Motor neuron (in vitro differentiated cells): ENCODE measurements at regions not wholly inside any gene's neighbourhood (a gene's known extent, or its start where the extent isn't known, plus 50 kb on each side); places are given as distances from the start of the nearest gene placed in this dataset.
A peak's percentile ranks its signal among the peaks of the same experiment; 100 is the strongest.

Experiments
- ATAC-seq, 8 experiments: fragments of 200-7000 bp; cut with Tn5 transposase; replicated peaks in 6 of 8; 2 replicates each; pipeline ENCODE4 v1.8.0; 2021; ENCODE audit warnings: mild to moderate bottlenecking in 8 of 8, moderate library complexity in 8 of 8
- H3K27ac ChIP-seq, 2 donors: fragments of 250-450 bp; sonication (Bioruptor Pico); 2 replicates each; pipeline ENCODE4 v1.9.0; 2021; ENCODE audit warnings: antibody characterized with exemption in 2 of 2, mild to moderate bottlenecking in 2 of 2, moderate library complexity in 1 of 2
- H3K4me1 ChIP-seq, 2 donors: fragments of 250-450 bp; sonication (Bioruptor Pico); replicated peaks in 1 of 2; 2 replicates each; pipeline ENCODE4 v1.6.1; 2021; ENCODE audit warnings: antibody characterized with exemption in 2 of 2, mild to moderate bottlenecking in 2 of 2, moderate library complexity in 1 of 2
- H3K4me3 ChIP-seq, 5 donors: fragments of 250-450 bp; sonication (Bioruptor Pico); 2 replicates each; pipeline ENCODE4 v1.9.0; 2021; ENCODE audit warnings: antibody characterized with exemption in 5 of 5, mild to moderate bottlenecking in 5 of 5, moderate library complexity in 4 of 5
- WGBS, 10 experiments: fragments of 450-650 bp; shearing (Covaris generic); methylation state at CpG; one replicate each; pipeline ENCODE4 v1.0.0; 2022; 5-methylcytosine and 5-hydroxymethylcytosine counted together
- in situ Hi-C, 9 experiments: fragments of 400-800 bp; cut with MboI; loops; one replicate each; pipeline ENCODE4 v1.15.0; 2021; ENCODE audit warnings: low sequenced_read_pairs in 9 of 9, low pct_unique_long_range_greater_than_20kb in 2 of 9; ENCODE audit not compliant: unreplicated experiment in 9 of 9

DNA sequence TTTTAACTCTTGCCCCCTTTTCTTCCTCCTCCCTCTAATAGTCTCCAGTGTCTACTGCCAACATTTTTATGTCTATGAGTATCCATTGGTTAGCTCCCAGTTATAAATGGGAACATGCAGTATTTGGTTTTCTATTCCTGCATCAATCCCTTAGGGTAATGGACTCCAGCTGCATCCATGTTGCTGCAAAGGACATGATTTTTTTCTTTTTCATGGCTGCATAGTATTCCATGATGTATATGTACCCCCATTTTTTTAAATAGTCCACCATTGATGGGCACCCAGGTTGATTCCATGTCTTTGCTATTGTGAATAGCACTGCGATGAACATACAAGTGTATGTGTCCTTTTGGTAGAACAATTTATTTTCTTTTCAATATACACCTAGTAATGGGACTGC is 993.7 kb downstream of the EFNA5 start:
- in situ Hi-C loops = no loop called here
- ATAC-seq = no peak
- no peak overlapping the region for H3K4me3 ChIP-seq

DNA sequence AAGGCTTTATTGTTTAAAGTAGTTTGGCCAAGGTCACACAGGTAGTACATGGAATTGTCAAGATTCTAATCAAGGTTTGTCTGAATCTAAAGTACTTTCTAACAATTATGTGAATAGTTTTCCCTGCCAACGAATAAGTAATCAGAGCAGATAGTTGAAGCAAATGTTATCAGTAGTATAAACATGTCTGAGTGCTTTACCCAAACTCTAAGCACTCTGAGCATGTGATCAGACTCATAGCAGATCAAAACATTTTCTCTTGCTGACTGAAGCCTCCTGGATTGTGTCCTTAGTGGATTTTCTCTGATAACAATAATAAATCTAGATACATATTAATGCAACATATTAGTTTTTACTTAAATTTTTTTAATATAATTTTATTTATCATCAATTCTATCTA is 995.0 kb downstream of the EFNA5 start:
- Histone ChIP-seq H3K4me1 (no peaks in the 10 kb centered on the region), H3K27ac (no peak overlapping the region), H3K4me3 (no peak overlapping the region)
- in situ Hi-C loops = no loop called here
- 0 to 100% (median 63%) methylated on average over 1 of the region's 1 CpG for WGBS, 10 experiments
- no peak for ATAC-seq

More for the DNA sequence above, 993.7 kb downstream of the EFNA5 start:
- H3K27ac ChIP-seq = no peak overlapping the region
- 0 to 100% (median 100%) methylated on average over 1 of the region's 1 CpG; no CpG with 5 or more reads in 1 of the 10 experiments for WGBS, 10 experiments
- no peaks in the 10 kb centered on the region for H3K4me1 ChIP-seq

GRCh38 chr5:106673941-106674340 is 996.8 kb downstream of the EFNA5 start:
- 0 to 100% (median 100%) methylated on average over 1 of the region's 1 CpG; no CpG with 5 or more reads in 1 of the 10 experiments for WGBS, 10 experiments

GRCh38 chr5:106661866-106662265 is 1008.9 kb downstream of the EFNA5 start:
- no peaks in the 10 kb centered on the region for H3K4me1 ChIP-seq
- H3K4me3 ChIP-seq = no peak overlapping the region
- in situ Hi-C loops = no loop called here
- ATAC-seq = no peak
- WGBS, 10 experiments = 0 to 100% (median 54%) methylated on average over 1 to 2 of the region's 2 CpGs
- H3K27ac ChIP-seq = no peak overlapping the region

More at GRCh38 chr5:106673941-106674340, 996.8 kb downstream of the EFNA5 start:
- Histone ChIP-seq H3K27ac (no peak overlapping the region), H3K4me3 (no peak overlapping the region), H3K4me1 (no peaks in the 10 kb centered on the region)
- in situ Hi-C loops = no loop called here
- ATAC-seq = peak in 1 of 8 experiments; percentile 48

DNA sequence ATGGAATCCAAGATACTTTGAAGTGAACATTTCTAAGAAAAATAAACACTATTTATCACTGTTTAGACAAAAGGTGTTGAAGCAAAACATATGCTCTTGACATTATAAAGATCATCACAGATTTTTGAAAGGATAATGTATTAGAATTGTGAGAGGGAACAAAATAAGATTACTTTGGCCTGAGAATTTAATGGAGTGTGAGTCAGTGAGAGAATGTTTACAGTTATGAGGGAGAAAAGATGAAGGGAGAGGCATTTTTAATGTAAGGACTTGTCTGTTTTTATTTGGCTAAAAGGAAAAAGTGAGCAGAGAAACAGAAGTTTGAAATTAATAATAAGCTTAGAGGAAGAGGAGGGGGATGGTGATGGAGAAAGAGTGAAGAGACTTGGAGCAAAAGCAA is 1010.1 kb downstream of the EFNA5 start:
- H3K27ac ChIP-seq = no peak overlapping the region
- no peaks in the 10 kb centered on the region for H3K4me1 ChIP-seq
- in situ Hi-C loops = no loop called here
- ATAC-seq = no peak
- H3K4me3 ChIP-seq = no peak overlapping the region

GRCh38 chr5:106658150-106658549 is 1012.6 kb downstream of the EFNA5 start:
- no peak for ATAC-seq
- in situ Hi-C loops = no loop called here
- no peak overlapping the region for H3K27ac ChIP-seq
- H3K4me1 ChIP-seq = no peaks in the 10 kb centered on the region
- H3K4me3 ChIP-seq = no peak overlapping the region

DNA sequence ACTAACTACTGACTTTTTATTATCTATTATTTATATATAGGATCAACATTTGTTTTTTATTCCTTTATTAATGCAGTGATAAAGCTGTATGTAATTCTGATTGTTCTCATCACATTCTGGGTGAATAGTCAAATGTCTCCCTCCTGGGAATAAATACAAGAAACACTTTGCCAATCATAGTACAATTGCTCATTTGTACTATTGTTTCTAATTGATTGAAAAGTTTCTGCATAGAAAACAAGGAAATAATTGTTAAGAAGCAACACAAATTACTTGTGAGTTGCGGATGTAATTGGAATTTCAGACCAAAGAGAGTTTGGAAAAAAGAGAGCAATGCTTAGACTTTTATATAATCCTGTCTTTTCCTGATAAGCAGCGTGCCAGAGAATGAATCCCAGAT is 1013.9 kb downstream of the EFNA5 start:
- no peak for ATAC-seq
- WGBS, 10 experiments = 0 to 100% (median 71%) methylated on average over 1 to 2 of the region's 2 CpGs; no CpG with 5 or more reads in 2 of the 10 experiments
- H3K4me3 ChIP-seq = no peak overlapping the region
- no peaks in the 10 kb centered on the region for H3K4me1 ChIP-seq
- no peak overlapping the region for H3K27ac ChIP-seq
- in situ Hi-C loops = no loop called here

DNA sequence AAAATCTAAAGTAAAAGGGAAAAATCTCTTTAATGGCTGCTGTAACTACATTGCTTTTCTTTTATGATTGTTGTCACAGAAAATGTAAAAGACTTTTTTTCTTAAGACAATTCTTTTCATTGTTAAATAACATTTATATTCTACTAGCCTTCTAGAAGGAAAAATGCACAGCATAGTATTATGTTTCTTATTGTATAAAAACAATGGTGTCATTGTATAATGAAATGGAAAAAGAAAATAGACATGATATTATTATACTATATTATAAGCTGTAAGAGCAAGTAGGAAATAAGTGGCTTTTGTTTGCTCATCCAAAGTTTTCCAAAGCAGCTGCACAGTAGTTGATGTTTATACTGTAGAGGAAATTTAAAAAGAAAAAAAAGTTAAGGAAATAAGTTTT is 1021.7 kb downstream of the EFNA5 start:
- no peak overlapping the region for H3K27ac ChIP-seq
- in situ Hi-C loops = no loop called here
- ATAC-seq = no peak
- H3K4me3 ChIP-seq = no peak overlapping the region
- no peaks in the 10 kb centered on the region for H3K4me1 ChIP-seq

- Histone ChIP-seq H3K4me1 (no peaks in the 10 kb centered on the region), H3K4me3 (no peak overlapping the region), H3K27ac (no peak overlapping the region)
- no peak for ATAC-seq
- in situ Hi-C loops = no loop called here
- WGBS, 10 experiments = 27 to 100% (median 75%) methylated on average over 1 to 2 of the region's 2 CpGs; no CpG with 5 or more reads in 2 of the 10 experiments
These were observed 1022.3 kb downstream of the EFNA5 start for GRCh38 chr5:106648401-106648800.

- in situ Hi-C loops = no loop called here
- WGBS, 10 experiments = 50 to 100% (median 88%) methylated on average over 1 of the region's 1 CpG
- Histone ChIP-seq H3K27ac (no peak overlapping the region), H3K4me1 (no peaks in the 10 kb centered on the region), H3K4me3 (no peak overlapping the region)
- ATAC-seq = no peak
These were observed 1024.6 kb downstream of the EFNA5 start for GRCh38 chr5:106646106-106646505.

- Histone ChIP-seq H3K27ac (no peak overlapping the region), H3K4me1 (no peaks in the 10 kb centered on the region), H3K4me3 (no peak overlapping the region)
- 0 to 100% (median 87%) methylated on average over 1 of the region's 1 CpG; no CpG with 5 or more reads in 4 of the 10 experiments for WGBS, 10 experiments
- no peak for ATAC-seq
- in situ Hi-C loops = no loop called here
These were observed 1030.2 kb downstream of the EFNA5 start for GRCh38 chr5:106640511-106640910.

DNA sequence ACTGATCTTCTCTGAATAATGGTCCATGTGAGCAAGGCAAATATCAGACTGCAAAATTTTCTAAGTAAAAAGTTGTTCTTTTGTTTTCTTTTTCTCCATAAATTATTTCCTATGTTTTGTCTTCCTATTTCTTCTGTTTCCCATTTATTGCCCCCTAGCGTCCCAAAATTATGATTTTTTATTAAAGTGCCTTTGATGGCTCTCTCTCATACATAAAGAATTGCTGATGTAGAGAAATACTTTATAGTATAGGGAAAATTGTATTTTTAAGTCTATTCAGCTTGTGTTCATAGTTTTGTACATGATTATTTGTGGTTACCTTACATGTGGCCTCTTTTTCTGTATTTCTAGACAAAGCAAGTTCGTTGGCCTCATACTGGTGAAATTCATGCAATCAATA is 1031.2 kb downstream of the EFNA5 start:
- WGBS, 10 experiments = 9 to 84% (median 49%) methylated on average over 2 of the region's 2 CpGs; no CpG with 5 or more reads in 1 of the 10 experiments
- Histone ChIP-seq H3K4me1 (no peaks in the 10 kb centered on the region), H3K27ac (no peak overlapping the region), H3K4me3 (no peak overlapping the region)
- no peak for ATAC-seq
- in situ Hi-C loops = no loop called here

GRCh38 chr5:106637275-106637674 is 1033.5 kb downstream of the EFNA5 start:
- ATAC-seq = no peak
- no peak overlapping the region for H3K27ac ChIP-seq
- H3K4me1 ChIP-seq = no peaks in the 10 kb centered on the region
- H3K4me3 ChIP-seq = no peak overlapping the region
- whole genome bisulfite sequencing, 10 experiments = 0 to 100% (median 92%) methylated on average over 1 of the region's 2 CpGs; no CpG with 5 or more reads in 4 of the 10 experiments
- in situ Hi-C loops = no loop called here

GRCh38 chr5:106634375-106634774 is 1036.4 kb downstream of the EFNA5 start:
- Histone ChIP-seq H3K4me1 (no peaks in the 10 kb centered on the region), H3K27ac (no peak overlapping the region), H3K4me3 (no peak overlapping the region)
- no peak for ATAC-seq
- WGBS, 10 experiments = 10 to 100% (median 86%) methylated on average over 2 of the region's 2 CpGs; no CpG with 5 or more reads in 2 of the 10 experiments
- in situ Hi-C loops = no loop called here

GRCh38 chr5:106633825-106634224 is 1036.9 kb downstream of the EFNA5 start:
- ATAC-seq = peak in 3 of 8 experiments; percentile 16 to 99 (median 87)
- Histone ChIP-seq H3K4me1 (no peaks in the 10 kb centered on the region), H3K27ac (no peak overlapping the region), H3K4me3 (no peak overlapping the region)
- in situ Hi-C loops = no loop called here
